PC-3 (cell line): ENCODE measurements at regions not wholly inside any gene's neighbourhood (a gene's known extent, or its start where the extent isn't known, plus 50 kb on each side); places are given as distances from the start of the nearest gene placed in this dataset.

Experiments
- ATAC-seq: fragments of 200-7000 bp; cut with Tn5 transposase; 2 replicates; pipeline ENCODE4 v1.9.1; 2020; ENCODE audit warnings: mild to moderate bottlenecking, moderate library complexity
- BruUV-seq: library from RNA; stranded (reverse); fragments of 400-500 nt; replicated peaks from 2 replicates; lab custom pipeline; 2021; lab: Mats Ljungman, UMichigan
- CTCF ChIA-PET: fragments of 300-600 bp; sonication (Branson Sonifier 250); formaldehyde crosslinking; loops from one replicate; lab custom pipeline; 2022; ENCODE audit warnings: antibody characterized with exemption; lab: Charles Lee
- POLR2A ChIA-PET: fragments of 300-600 bp; sonication (Branson Sonifier 250); formaldehyde crosslinking; loops from one replicate; lab custom pipeline; 2022; ENCODE audit warnings: antibody characterized with exemption; ENCODE audit not compliant: unreplicated experiment; lab: Charles Lee
- DNase-seq: peaks from one replicate; pipeline ENCODE4 v3.0.0-alpha.2; 2015
- H2AFZ ChIP-seq: fragments of 300-600 bp; sonication (generic); 2 replicates; pipeline ENCODE4 v1.6.0; 2016; ENCODE audit warnings: antibody characterized with exemption, low read length
- H3F3A ChIP-seq: fragments of 300-600 bp; sonication (generic); one replicate; pipeline ENCODE4 v1.6.0; 2017; ENCODE audit warnings: antibody characterized with exemption, low read length, control low read depth, mild to moderate bottlenecking; ENCODE audit not compliant: unreplicated experiment
- H3K27ac ChIP-seq: fragments of 300-600 bp; sonication (generic); 2 replicates; pipeline ENCODE4 v1.5.1; 2016; ENCODE audit warnings: mild to moderate bottlenecking, low read length
- H3K27me3 ChIP-seq: fragments of 300-600 bp; sonication (generic); 2 replicates; pipeline ENCODE4 v1.6.1; 2016; ENCODE audit warnings: low read length, mixed read lengths
- H3K36me3 ChIP-seq: fragments of 300-600 bp; sonication (generic); 2 replicates; pipeline ENCODE4 v1.6.1; 2016; ENCODE audit warnings: low read depth, mixed run types, low read length, mixed read lengths
- H3K4me1 ChIP-seq: fragments of 300-600 bp; sonication (generic); 2 replicates; pipeline ENCODE4 v1.5.1; 2016; ENCODE audit warnings: low read length; ENCODE audit not compliant: insufficient read depth
- H3K4me2 ChIP-seq: fragments of 300-600 bp; sonication (generic); 2 replicates; pipeline ENCODE4 v1.6.0; 2016; ENCODE audit warnings: low read length
- H3K4me3 ChIP-seq: fragments of 300-600 bp; sonication (generic); 2 replicates; pipeline ENCODE4 v1.5.1; 2016; ENCODE audit warnings: mild to moderate bottlenecking, low read length, mixed read lengths
- H3K79me2 ChIP-seq: fragments of 300-600 bp; sonication (generic); 2 replicates; pipeline ENCODE4 v1.6.1; 2017; ENCODE audit warnings: low read length, mixed read lengths
- H3K9ac ChIP-seq: fragments of 300-600 bp; sonication (generic); 2 replicates; pipeline ENCODE4 v1.6.0; 2016; ENCODE audit warnings: mild to moderate bottlenecking, low read length
- H3K9me2 ChIP-seq: fragments of 300-600 bp; sonication (generic); replicated peaks from 2 replicates; pipeline ENCODE4 v1.6.1; 2016; ENCODE audit warnings: mixed run types, low read length, mixed read lengths
- H3K9me3 ChIP-seq: fragments of 300-600 bp; sonication (generic); 2 replicates; pipeline ENCODE4 v1.6.1; 2016; ENCODE audit warnings: low read length, mixed read lengths
- H4K20me1 ChIP-seq: fragments of 300-600 bp; sonication (generic); 2 replicates; pipeline ENCODE4 v1.6.1; 2016; ENCODE audit warnings: low read length, mixed read lengths
- EZH2 ChIP-seq: fragments of 300-600 bp; sonication (generic); IDR thresholded peaks from one replicate; pipeline ENCODE4 v1.6.1; 2017; ENCODE audit warnings: antibody characterized with exemption, mild to moderate bottlenecking, low read length; ENCODE audit not compliant: unreplicated experiment
- EZH2phosphoT487 ChIP-seq: fragments of 300-600 bp; sonication (generic); IDR thresholded peaks from 2 replicates; pipeline ENCODE4 v1.6.1; 2018; ENCODE audit warnings: mild to moderate bottlenecking, antibody characterized with exemption, low read length, borderline replicate concordance
- intact Hi-C: fragments of 100-400 bp; cut with micrococcal nuclease; formaldehyde crosslinking; loops from 2 replicates; pipeline ENCODE4 v1.9.0; 2023
- TF ChIP-seq, protein P1 (sequence below): fragments of 300-600 bp; sonication (generic); conservative IDR thresholded peaks from 2 replicates; pipeline ENCODE4 v1.5.1; 2017; ENCODE audit warnings: antibody characterized with exemption, low read depth, mild to moderate bottlenecking, low read length

DNA sequence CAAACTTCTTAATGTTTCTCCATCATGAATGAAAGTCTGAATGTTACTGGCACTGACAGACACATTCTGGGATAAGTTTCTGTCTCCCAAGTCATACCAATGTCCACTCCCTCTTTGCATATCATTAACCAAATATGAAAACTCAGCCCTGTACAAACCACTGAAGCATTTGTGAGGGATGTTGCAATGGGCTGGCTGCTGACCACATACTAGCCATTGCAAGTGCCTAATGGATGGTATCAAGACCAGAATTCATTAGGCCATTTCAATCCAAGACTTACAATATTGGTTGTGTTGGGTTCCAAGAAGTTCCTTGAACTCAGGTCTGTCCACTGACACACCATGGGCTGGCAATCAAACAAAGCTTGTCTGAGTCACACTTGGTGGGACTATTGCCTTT is 73.8 kb downstream of the CBLN2 start:
- Histone ChIP-seq H2AFZ (no peak overlapping the region), H3K9ac (no peak overlapping the region), H3K9me3 (no peaks in the 10 kb centered on the region), H3K4me1 (no peaks in the 10 kb centered on the region), H3K4me2 (no peak overlapping the region), H3K27ac (no peak overlapping the region), H3K36me3 (no peaks in the 10 kb centered on the region), H4K20me1 (no peaks in the 10 kb centered on the region), H3K79me2 (no peaks in the 10 kb centered on the region), H3F3A (no peaks in the 10 kb centered on the region), H3K27me3 (no peaks in the 10 kb centered on the region), H3K9me2 (no peaks in the 10 kb centered on the region), H3K4me3 (no peak overlapping the region)
- TF ChIP-seq EZH2 (no peak), EZH2phosphoT487 (no peak)
- TF ChIP-seq, protein P1, sequence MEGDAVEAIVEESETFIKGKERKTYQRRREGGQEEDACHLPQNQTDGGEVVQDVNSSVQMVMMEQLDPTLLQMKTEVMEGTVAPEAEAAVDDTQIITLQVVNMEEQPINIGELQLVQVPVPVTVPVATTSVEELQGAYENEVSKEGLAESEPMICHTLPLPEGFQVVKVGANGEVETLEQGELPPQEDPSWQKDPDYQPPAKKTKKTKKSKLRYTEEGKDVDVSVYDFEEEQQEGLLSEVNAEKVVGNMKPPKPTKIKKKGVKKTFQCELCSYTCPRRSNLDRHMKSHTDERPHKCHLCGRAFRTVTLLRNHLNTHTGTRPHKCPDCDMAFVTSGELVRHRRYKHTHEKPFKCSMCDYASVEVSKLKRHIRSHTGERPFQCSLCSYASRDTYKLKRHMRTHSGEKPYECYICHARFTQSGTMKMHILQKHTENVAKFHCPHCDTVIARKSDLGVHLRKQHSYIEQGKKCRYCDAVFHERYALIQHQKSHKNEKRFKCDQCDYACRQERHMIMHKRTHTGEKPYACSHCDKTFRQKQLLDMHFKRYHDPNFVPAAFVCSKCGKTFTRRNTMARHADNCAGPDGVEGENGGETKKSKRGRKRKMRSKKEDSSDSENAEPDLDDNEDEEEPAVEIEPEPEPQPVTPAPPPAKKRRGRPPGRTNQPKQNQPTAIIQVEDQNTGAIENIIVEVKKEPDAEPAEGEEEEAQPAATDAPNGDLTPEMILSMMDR = no peak
- POLR2A ChIA-PET = no interaction called here
- BruUV-seq = no TSS peak
- no peak for DNase-seq
- intact Hi-C loops = no loop called here
- CTCF ChIA-PET = no interaction called here
- ATAC-seq = no peak

DNA sequence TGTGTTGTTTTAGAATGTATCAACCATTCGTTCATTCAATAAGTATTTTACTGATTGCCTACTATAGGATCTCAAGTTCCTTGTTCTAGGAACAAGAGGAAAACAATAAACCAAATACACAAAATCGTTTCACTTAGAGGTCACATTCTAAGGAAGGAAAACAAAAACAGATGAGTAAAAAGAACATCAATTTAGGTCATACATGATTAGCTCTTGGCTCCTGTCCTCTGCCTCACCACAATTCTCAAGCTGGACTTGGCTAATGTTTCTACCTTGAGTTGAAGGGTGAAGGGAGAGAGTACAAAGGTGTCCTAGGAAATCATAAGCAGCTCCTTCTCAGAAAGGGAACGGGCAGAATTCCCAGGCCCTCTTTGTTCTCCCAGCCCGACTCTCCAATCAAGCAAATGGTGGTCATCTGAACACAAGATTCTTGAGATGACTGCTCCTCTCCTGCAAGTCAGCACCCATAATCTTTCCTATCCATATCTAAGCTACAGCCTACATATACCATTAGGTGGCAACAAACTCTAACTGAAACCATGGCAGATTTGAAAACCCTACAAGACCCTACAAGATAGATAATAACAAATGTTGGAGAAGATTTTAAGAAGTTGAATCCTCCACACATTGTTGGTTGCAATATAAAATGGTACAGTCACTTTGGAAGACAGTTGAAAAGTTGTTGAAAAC is 76.0 kb downstream of the CBLN2 start:
- Histone ChIP-seq H3F3A (no peaks in the 10 kb centered on the region), H3K79me2 (no peaks in the 10 kb centered on the region), H2AFZ (no peak overlapping the region), H3K9me2 (no peaks in the 10 kb centered on the region), H3K27ac (no peak overlapping the region), H3K4me3 (no peak overlapping the region), H3K9ac (no peak overlapping the region), H3K27me3 (no peaks in the 10 kb centered on the region), H3K4me1 (no peaks in the 10 kb centered on the region), H3K36me3 (no peaks in the 10 kb centered on the region), H3K9me3 (no peaks in the 10 kb centered on the region), H4K20me1 (no peaks in the 10 kb centered on the region), H3K4me2 (no peak overlapping the region)
- no peak for TF ChIP-seq EZH2
- TF ChIP-seq, protein P1 = no peak
- TF ChIP-seq EZH2phosphoT487 = no peak
- no peak for DNase-seq
- intact Hi-C loops = no loop called here
- POLR2A ChIA-PET = no interaction called here
- no TSS peak for BruUV-seq
- ATAC-seq = no peak
- CTCF ChIA-PET = no interaction called here

DNA sequence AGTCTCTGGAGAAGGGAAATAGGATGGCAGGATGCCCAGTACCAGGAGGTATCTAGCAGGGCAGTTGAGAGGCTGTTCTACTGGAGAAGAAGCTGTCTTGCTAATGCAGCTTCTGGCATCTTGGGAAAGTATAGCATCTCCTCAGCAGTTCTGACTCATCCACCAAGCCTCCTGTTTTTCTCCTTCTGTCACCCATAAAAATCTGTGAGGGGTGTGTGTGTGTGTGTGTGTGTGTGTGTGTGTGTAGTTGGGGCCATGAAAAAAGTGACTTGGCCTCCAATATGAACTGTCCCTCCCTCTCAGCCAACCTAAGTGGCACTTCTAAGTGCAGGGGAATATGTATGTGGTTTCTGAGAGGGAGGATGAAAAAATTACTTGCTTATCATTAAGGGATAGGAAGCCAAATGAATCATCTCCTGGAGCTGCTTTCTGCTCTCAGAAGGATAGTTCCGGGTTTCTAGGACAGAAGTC is 83.9 kb downstream of the CBLN2 start:
- no peaks in the 10 kb centered on the region for H3K79me2 ChIP-seq
- no peak overlapping the region for H3K27ac ChIP-seq
- peaks cover 6% of the 10 kb centered on the region; the same call in 1 of the 2 replicates for H3K4me1 ChIP-seq
- H3K27me3 ChIP-seq = no peaks in the 10 kb centered on the region
- ChIA-PET POLR2A (interaction anchor here (0.6 kb wide), 1 partner anchor 272 kb away, joined by 3 read pairs; no protein-coding TSS in a partner anchor), CTCF (no interaction called here)
- no peaks in the 10 kb centered on the region for H3K9me3 ChIP-seq
- intact Hi-C loops = no loop called here
- no peaks in the 10 kb centered on the region for H3F3A ChIP-seq
- H3K9ac ChIP-seq = no peak overlapping the region
- no peaks in the 10 kb centered on the region for H4K20me1 ChIP-seq
- H3K4me2 ChIP-seq = 0 out of 2 replicates have a peak overlapping the region, but pooled peaks have one; percentile 8
- no peak for TF ChIP-seq EZH2
- TF ChIP-seq EZH2phosphoT487 = no peak
- H3K9me2 ChIP-seq = no peaks in the 10 kb centered on the region
- no TSS peak for BruUV-seq
- no peaks in the 10 kb centered on the region for H3K36me3 ChIP-seq
- no peak overlapping the region for H3K4me3 ChIP-seq
- no peak overlapping the region for H2AFZ ChIP-seq
- ATAC-seq (peak; percentile 85), DNase-seq (peak; percentile 48)
